ENCODE measurements at regions not wholly inside any gene's neighbourhood (a gene's known extent, or its start where the extent isn't known, plus 50 kb on each side); places are given as distances from the start of the nearest gene placed in this dataset.

DNA sequence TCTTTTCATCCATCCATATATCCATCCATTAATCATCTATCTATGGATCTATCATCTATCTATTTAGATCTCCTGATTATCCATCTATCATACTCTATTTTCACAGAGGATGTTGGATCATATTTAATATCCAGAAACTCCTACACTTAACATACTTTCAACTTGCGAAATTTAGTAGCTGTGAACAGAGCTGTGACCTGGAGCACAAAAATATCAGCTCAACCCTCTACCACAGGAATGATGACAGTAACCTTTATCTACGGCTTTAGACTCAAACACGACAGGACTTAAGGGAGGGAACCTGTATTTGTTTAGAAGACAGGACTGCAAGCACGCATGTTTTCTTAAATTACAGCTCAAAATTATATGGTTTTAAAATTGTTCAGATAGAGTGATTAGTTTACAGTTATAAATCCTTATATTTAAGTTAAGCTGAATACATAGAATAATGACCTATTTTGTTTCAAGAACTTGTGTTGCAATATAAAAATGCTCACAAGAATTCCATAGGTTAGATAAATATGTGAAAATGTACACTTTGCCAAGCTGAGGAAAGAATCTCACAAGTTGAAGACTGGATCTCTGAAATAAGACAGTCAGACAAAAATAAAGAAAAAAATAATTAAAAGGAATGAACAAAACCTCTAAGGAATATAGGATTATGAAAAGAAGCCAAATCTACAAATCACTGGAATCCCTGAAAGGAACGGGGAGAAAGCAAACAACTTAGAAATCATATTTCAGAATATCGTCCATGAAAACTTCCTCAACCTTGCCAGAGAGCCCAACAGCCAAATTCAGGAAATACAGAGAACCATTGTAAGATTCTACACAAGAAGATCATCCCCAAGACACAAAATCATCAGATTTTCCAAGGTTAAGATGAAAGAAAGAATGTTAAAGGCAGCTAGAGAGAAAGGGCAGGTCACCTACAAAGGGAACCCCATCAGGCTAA, 142.0 kb downstream of the COL6A3 start:
- Mint-ChIP-seq H3K4me1 (ENCODE audit: low read depth) (no peaks in the 10 kb centered on the region), H3K27me3 (peaks cover 23% of the 10 kb centered on the region), H3K27ac (no peak overlapping the region), H3K9me3 (peaks cover 2% of the 10 kb centered on the region), H3K36me3 (ENCODE audit: low read depth) (no peaks in the 10 kb centered on the region), H3K4me3 (no peak overlapping the region)
- ChIA-PET CTCF (interaction anchor here (1.7 kb wide), 1 partner anchor 149 kb away, joined by 3 read pairs; no protein-coding TSS in a partner anchor), POLR2A (no interaction called here)
- DNase-seq: no peak
- TF ChIP-seq, protein P1, sequence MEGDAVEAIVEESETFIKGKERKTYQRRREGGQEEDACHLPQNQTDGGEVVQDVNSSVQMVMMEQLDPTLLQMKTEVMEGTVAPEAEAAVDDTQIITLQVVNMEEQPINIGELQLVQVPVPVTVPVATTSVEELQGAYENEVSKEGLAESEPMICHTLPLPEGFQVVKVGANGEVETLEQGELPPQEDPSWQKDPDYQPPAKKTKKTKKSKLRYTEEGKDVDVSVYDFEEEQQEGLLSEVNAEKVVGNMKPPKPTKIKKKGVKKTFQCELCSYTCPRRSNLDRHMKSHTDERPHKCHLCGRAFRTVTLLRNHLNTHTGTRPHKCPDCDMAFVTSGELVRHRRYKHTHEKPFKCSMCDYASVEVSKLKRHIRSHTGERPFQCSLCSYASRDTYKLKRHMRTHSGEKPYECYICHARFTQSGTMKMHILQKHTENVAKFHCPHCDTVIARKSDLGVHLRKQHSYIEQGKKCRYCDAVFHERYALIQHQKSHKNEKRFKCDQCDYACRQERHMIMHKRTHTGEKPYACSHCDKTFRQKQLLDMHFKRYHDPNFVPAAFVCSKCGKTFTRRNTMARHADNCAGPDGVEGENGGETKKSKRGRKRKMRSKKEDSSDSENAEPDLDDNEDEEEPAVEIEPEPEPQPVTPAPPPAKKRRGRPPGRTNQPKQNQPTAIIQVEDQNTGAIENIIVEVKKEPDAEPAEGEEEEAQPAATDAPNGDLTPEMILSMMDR (IDR thresholded peaks at IDR 0.05): no peak
- ATAC-seq: no peak
- intact Hi-C loops (cut with micrococcal nuclease): no loop called here

All from activated CD8-positive, alpha-beta T cell treated with anti-CD3 and anti-CD28 coated beads for 36 hours (primary cell).